Mesendoderm (in vitro differentiated cells): ENCODE measurements at regions not wholly inside any gene's neighbourhood (a gene's known extent, or its start where the extent isn't known, plus 50 kb on each side); places are given as distances from the start of the nearest gene placed in this dataset.
A peak's percentile ranks its signal among the peaks of the same experiment; 100 is the strongest.

ENCODE experiments used
- DNase-seq: peaks from one replicate; pipeline ENCODE4 v3.0.0; 2013
- H2AK5ac ChIP-seq: 2 replicates; pipeline ENCODE4 v1.6.1; 2013; ENCODE audit warnings: low read length, inconsistent platforms
- H2BK120ac ChIP-seq: 2 replicates; pipeline ENCODE4 v1.6.1; 2013; ENCODE audit warnings: low read depth, mild to moderate bottlenecking, low read length, moderate library complexity, mixed read lengths
- H2BK15ac ChIP-seq: replicated peaks from 2 replicates; pipeline ENCODE4 v1.6.1; 2013; ENCODE audit warnings: low read depth, mild to moderate bottlenecking, moderate library complexity
- H2BK5ac ChIP-seq: 2 replicates; pipeline ENCODE4 v1.6.1; 2013; ENCODE audit warnings: low read length, inconsistent platforms
- H3K18ac ChIP-seq: 2 replicates; pipeline ENCODE4 v1.6.1; 2013; ENCODE audit warnings: mild to moderate bottlenecking, low read length, mixed read lengths
- H3K23ac ChIP-seq: one replicate; pipeline ENCODE4 v1.6.1; 2013; ENCODE audit warnings: low read length
- H3K27ac ChIP-seq: 2 replicates; pipeline ENCODE4 v1.5.1; 2013; ENCODE audit warnings: low read depth, mild to moderate bottlenecking, inconsistent platforms, low read length, moderate library complexity
- H3K27me3 ChIP-seq: 2 replicates; pipeline ENCODE4 v1.6.1; 2013; ENCODE audit warnings: low read length, control low read depth, mild to moderate bottlenecking, inconsistent platforms; ENCODE audit not compliant: insufficient read depth, poor library complexity
- H3K36me3 ChIP-seq: 2 replicates; pipeline ENCODE4 v1.6.1; 2013; ENCODE audit warnings: low read length, inconsistent platforms; ENCODE audit not compliant: control insufficient read depth, insufficient read depth
- H3K4ac ChIP-seq: one replicate; pipeline ENCODE4 v1.6.1; 2013; ENCODE audit warnings: low read depth, mild to moderate bottlenecking, low read length, moderate library complexity
- H3K4me1 ChIP-seq: 2 replicates; pipeline ENCODE4 v1.6.1; 2013; ENCODE audit warnings: low read depth, low read length, inconsistent platforms; ENCODE audit not compliant: control insufficient read depth
- H3K4me2 ChIP-seq: 2 replicates; pipeline ENCODE4 v1.6.1; 2013; ENCODE audit warnings: low read length
- H3K4me3 ChIP-seq: 2 replicates; pipeline ENCODE4 v1.5.1; 2013; ENCODE audit warnings: mild to moderate bottlenecking, low read length
- H3K56ac ChIP-seq: one replicate; pipeline ENCODE4 v1.6.1; 2013; ENCODE audit warnings: low read length
- H3K79me1 ChIP-seq: 2 replicates; pipeline ENCODE4 v1.6.1; 2013; ENCODE audit warnings: low read length, inconsistent platforms
- H3K79me2 ChIP-seq: 2 replicates; pipeline ENCODE4 v1.6.1; 2013; ENCODE audit warnings: mild to moderate bottlenecking, low read length; ENCODE audit not compliant: control insufficient read depth, insufficient read depth
- H3K9ac ChIP-seq: 2 replicates; pipeline ENCODE4 v1.6.1; 2013; ENCODE audit warnings: low read length, inconsistent platforms
- H4K5ac ChIP-seq: one replicate; pipeline ENCODE4 v1.6.1; 2013; ENCODE audit warnings: low read length
- H4K8ac ChIP-seq: one replicate; pipeline ENCODE4 v1.6.1; 2013; ENCODE audit warnings: low read depth, mild to moderate bottlenecking, control low read depth, low read length, moderate library complexity
- WGBS: extraction: QIAGEN DNeasy Blood & Tissue Kit; methylation state at CpG from one replicate; pipeline ENCODE4 v1.1.7; 2013; ENCODE audit warnings: low lambda C conversion rate, missing lambda C conversion rate; ENCODE audit not compliant: insufficient coverage; ENCODE audit errors: extremely low coverage; 5-methylcytosine and 5-hydroxymethylcytosine counted together

GRCh38 chr13:88601949-88602348 is 930.8 kb downstream of the SLITRK5 start:
- no peak overlapping the region for H2AK5ac ChIP-seq
- no peak overlapping the region for H3K4me3 ChIP-seq

GRCh38 chr13:88602786-88603777 is 931.9 kb downstream of the SLITRK5 start:
- H3K9ac ChIP-seq = no peak overlapping the region
- no peak overlapping the region for H2BK120ac ChIP-seq
- no peaks in the 10 kb centered on the region for H3K79me2 ChIP-seq
- no peaks in the 10 kb centered on the region for H3K4me1 ChIP-seq
- H3K36me3 ChIP-seq = no peaks in the 10 kb centered on the region
- no peak overlapping the region for H2BK15ac ChIP-seq
- H3K27me3 ChIP-seq = no peaks in the 10 kb centered on the region
- no peak overlapping the region for H3K18ac ChIP-seq
- no peak overlapping the region for H3K4ac ChIP-seq
- DNase-seq = no peak
- H2BK5ac ChIP-seq = no peak overlapping the region
- no peak overlapping the region for H3K4me2 ChIP-seq
- no peak overlapping the region for H2AK5ac ChIP-seq
- H3K27ac ChIP-seq = no peak overlapping the region
- no peaks in the 10 kb centered on the region for H3K79me1 ChIP-seq
- no peak overlapping the region for H4K8ac ChIP-seq
- H3K56ac ChIP-seq = no peak overlapping the region
- no peak overlapping the region for H4K5ac ChIP-seq
- WGBS = no CpG with 5 or more reads among the region's 5 CpGs
- no peak overlapping the region for H3K23ac ChIP-seq
- no peak overlapping the region for H3K4me3 ChIP-seq

More at GRCh38 chr13:88601949-88602348, 930.8 kb downstream of the SLITRK5 start:
- H3K23ac ChIP-seq = no peak overlapping the region
- no peaks in the 10 kb centered on the region for H3K79me2 ChIP-seq
- H3K18ac ChIP-seq = no peak overlapping the region
- no peaks in the 10 kb centered on the region for H3K4me1 ChIP-seq
- no peak overlapping the region for H3K27ac ChIP-seq
- H3K27me3 ChIP-seq = no peaks in the 10 kb centered on the region
- H4K5ac ChIP-seq = no peak overlapping the region
- H3K36me3 ChIP-seq = no peaks in the 10 kb centered on the region
- no peak overlapping the region for H2BK120ac ChIP-seq
- H3K56ac ChIP-seq = no peak overlapping the region
- WGBS = no CpG with 5 or more reads among the region's 2 CpGs
- H3K9ac ChIP-seq = no peak overlapping the region
- no peak overlapping the region for H3K4ac ChIP-seq
- H2BK15ac ChIP-seq = no peak overlapping the region
- H3K79me1 ChIP-seq = no peaks in the 10 kb centered on the region
- no peak overlapping the region for H2BK5ac ChIP-seq
- H3K4me2 ChIP-seq = no peak overlapping the region
- no peak overlapping the region for H4K8ac ChIP-seq
- no peak for DNase-seq

GRCh38 chr13:88617176-88617575 is 946.0 kb downstream of the SLITRK5 start:
- no peak overlapping the region for H2BK120ac ChIP-seq
- peak; percentile 56 for DNase-seq
- no peak overlapping the region for H3K9ac ChIP-seq
- H3K4me1 ChIP-seq = no peaks in the 10 kb centered on the region
- no peaks in the 10 kb centered on the region for H3K79me2 ChIP-seq
- H4K5ac ChIP-seq = no peak overlapping the region
- H2BK15ac ChIP-seq = no peak overlapping the region
- H3K23ac ChIP-seq = no peak overlapping the region
- H3K36me3 ChIP-seq = no peaks in the 10 kb centered on the region
- H4K8ac ChIP-seq = no peak overlapping the region
- H3K27me3 ChIP-seq = no peaks in the 10 kb centered on the region
- H3K27ac ChIP-seq = no peak overlapping the region
- no peak overlapping the region for H3K18ac ChIP-seq
- H3K4me2 ChIP-seq = no peak overlapping the region
- H3K4ac ChIP-seq = no peak overlapping the region
- no peak overlapping the region for H2AK5ac ChIP-seq
- no peak overlapping the region for H2BK5ac ChIP-seq
- no peaks in the 10 kb centered on the region for H3K79me1 ChIP-seq
- no CpG with 5 or more reads among the region's 3 CpGs for WGBS
- no peak overlapping the region for H3K56ac ChIP-seq
- no peak overlapping the region for H3K4me3 ChIP-seq

DNA sequence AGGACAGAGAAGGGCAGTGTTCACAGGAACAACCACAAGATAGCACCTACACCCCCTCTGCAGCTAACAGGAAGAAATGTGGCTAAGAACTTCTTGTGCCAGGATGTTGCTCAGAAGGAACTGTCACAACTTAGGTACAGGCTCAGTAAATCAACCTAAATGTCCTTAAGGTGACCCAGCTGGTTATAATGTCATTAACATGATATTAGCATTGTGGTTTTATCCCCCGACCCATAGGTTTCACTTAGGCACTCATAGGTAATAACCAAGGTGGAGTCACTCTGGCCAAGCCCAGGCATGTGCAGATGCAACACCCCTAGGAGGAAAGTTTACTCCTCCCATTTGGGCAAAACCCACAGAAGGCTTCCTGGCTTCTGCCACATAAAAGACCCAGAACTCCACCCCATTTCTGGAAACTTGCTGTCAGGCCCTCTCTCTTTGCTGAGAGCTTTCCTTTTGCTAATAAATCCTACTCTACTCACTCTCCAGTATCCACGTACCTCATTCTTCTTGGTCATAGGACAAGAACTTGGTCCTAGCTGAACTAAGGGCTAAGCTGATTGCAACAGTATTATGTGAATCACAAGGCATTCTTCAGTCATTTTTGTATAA is 951.3 kb downstream of the SLITRK5 start:
- no peak overlapping the region for H2BK5ac ChIP-seq
- H3K79me2 ChIP-seq = no peaks in the 10 kb centered on the region
- WGBS = no CpG with 5 or more reads among the region's 2 CpGs
- H3K4ac ChIP-seq = no peak overlapping the region
- no peak overlapping the region for H3K4me2 ChIP-seq
- no peaks in the 10 kb centered on the region for H3K79me1 ChIP-seq
- no peak overlapping the region for H3K4me3 ChIP-seq
- H3K36me3 ChIP-seq = no peaks in the 10 kb centered on the region
- no peak overlapping the region for H3K18ac ChIP-seq
- peak; percentile 6 for DNase-seq
- no peak overlapping the region for H3K9ac ChIP-seq
- H3K27me3 ChIP-seq = no peaks in the 10 kb centered on the region
- H3K4me1 ChIP-seq = no peaks in the 10 kb centered on the region
- H3K23ac ChIP-seq = no peak overlapping the region
- no peak overlapping the region for H2AK5ac ChIP-seq
- H3K56ac ChIP-seq = no peak overlapping the region
- H4K5ac ChIP-seq = no peak overlapping the region
- H4K8ac ChIP-seq = no peak overlapping the region
- H2BK15ac ChIP-seq = no peak overlapping the region
- H2BK120ac ChIP-seq = no peak overlapping the region
- no peak overlapping the region for H3K27ac ChIP-seq

DNA sequence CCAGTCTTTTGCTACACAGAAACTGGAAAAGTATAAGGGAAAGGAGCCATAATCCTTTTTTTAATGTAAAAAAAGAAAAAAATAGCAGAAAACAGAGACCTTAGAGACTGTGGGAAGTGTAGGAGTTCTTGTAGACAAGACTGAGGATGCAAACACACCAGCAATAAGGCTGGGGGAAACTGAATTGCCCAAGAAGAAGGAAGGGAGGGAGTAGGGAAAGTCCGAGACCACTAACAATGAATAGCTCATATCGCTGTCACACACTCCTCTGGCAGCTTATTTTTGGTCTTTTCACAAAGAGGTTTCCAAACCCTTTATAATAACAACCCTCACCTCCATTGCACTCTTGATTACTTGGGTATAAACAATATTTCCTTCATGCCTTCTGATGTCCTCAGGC is 952.0 kb downstream of the SLITRK5 start:
- Histone ChIP-seq H2BK120ac (no peak overlapping the region), H3K4me1 (no peaks in the 10 kb centered on the region), H3K4me3 (no peak overlapping the region), H3K18ac (no peak overlapping the region), H3K36me3 (no peaks in the 10 kb centered on the region), H3K4me2 (no peak overlapping the region), H3K79me1 (no peaks in the 10 kb centered on the region), H2AK5ac (no peak overlapping the region), H3K27ac (no peak overlapping the region), H3K27me3 (no peaks in the 10 kb centered on the region), H3K4ac (no peak overlapping the region), H3K79me2 (no peaks in the 10 kb centered on the region), H3K23ac (no peak overlapping the region), H2BK5ac (no peak overlapping the region), H2BK15ac (no peak overlapping the region), H3K56ac (no peak overlapping the region), H4K8ac (no peak overlapping the region), H4K5ac (no peak overlapping the region), H3K9ac (no peak overlapping the region)
- WGBS = no CpG with 5 or more reads among the region's 2 CpGs
- DNase-seq = no peak
